ENCODE measurements at regions not wholly inside any gene's neighbourhood (a gene's known extent, or its start where the extent isn't known, plus 50 kb on each side); places are given as distances from the start of the nearest gene placed in this dataset.

GRCh38 chr1:18008081-18008480 lies 99.5 kb upstream of the IGSF21 start:
- DNase-seq (no peak), ATAC-seq (no peak)
- no peak for TF ChIP-seq CTCF (IDR thresholded peaks at IDR 0.05)
- Histone ChIP-seq H3K27ac (no peak overlapping the region), H3K4me3 (no peak overlapping the region), H3K27me3 (peaks cover 0 to 82% (median 58%) of the 10 kb centered on the region in 7 donors), H3K36me3 (no peaks in the 10 kb centered on the region), H3K4me1 (no peaks in the 10 kb centered on the region), H3K9me3 (no peaks in the 10 kb centered on the region)
- intact Hi-C loops (cut with DNase I) = no loop called here
- 64 to 69% methylated on average over 1 of the region's 1 CpG for WGBS, 2 donors

GRCh38 chr1:18009055-18009454 lies 98.5 kb upstream of the IGSF21 start:
- H3K27ac ChIP-seq = no peak overlapping the region
- H3K36me3 ChIP-seq = no peaks in the 10 kb centered on the region
- H3K27me3 ChIP-seq = peaks cover 0 to 84% (median 59%) of the 10 kb centered on the region in 7 donors
- H3K9me3 ChIP-seq = no peaks in the 10 kb centered on the region
- H3K4me1 ChIP-seq = no peaks in the 10 kb centered on the region
- TF ChIP-seq CTCF (IDR thresholded peaks at IDR 0.05) = no peak
- no peak for DNase-seq
- 30 to 32% methylated on average over 6 of the region's 6 CpGs for WGBS, 2 donors
- no peak for ATAC-seq
- intact Hi-C loops (cut with DNase I) = no loop called here
- no peak overlapping the region for H3K4me3 ChIP-seq

GRCh38 chr1:18009478-18009961 lies 98.1 kb upstream of the IGSF21 start:
- 4% methylated on average over 8 of the region's 8 CpGs for WGBS, 2 donors
- Histone ChIP-seq H3K9me3 (no peaks in the 10 kb centered on the region), H3K27ac (no peak overlapping the region), H3K27me3 (peaks cover 0 to 84% (median 60%) of the 10 kb centered on the region in 7 donors), H3K4me1 (no peaks in the 10 kb centered on the region), H3K36me3 (no peaks in the 10 kb centered on the region), H3K4me3 (no peak overlapping the region)
- DNase-seq (no peak), ATAC-seq (no peak)
- no peak for TF ChIP-seq CTCF (IDR thresholded peaks at IDR 0.05)
- intact Hi-C loops (cut with DNase I) = no loop called here

GRCh38 chr1:18010408-18010807 lies 97.2 kb upstream of the IGSF21 start:
- TF ChIP-seq CTCF (IDR thresholded peaks at IDR 0.05) = no peak
- Histone ChIP-seq H3K27ac (no peak overlapping the region), H3K4me1 (no peaks in the 10 kb centered on the region), H3K27me3 (peaks cover 0 to 81% (median 64%) of the 10 kb centered on the region in 7 donors), H3K9me3 (no peaks in the 10 kb centered on the region), H3K36me3 (no peaks in the 10 kb centered on the region), H3K4me3 (no peak overlapping the region)
- intact Hi-C loops (cut with DNase I) = no loop called here
- WGBS, 2 donors = 75 to 78% methylated on average over 4 of the region's 4 CpGs
- DNase-seq = no peak
- ATAC-seq = no peak
